Femur (tissue), 1 donor: ENCODE measurements at regions not wholly inside any gene's neighbourhood (a gene's known extent, or its start where the extent isn't known, plus 50 kb on each side); places are given as distances from the start of the nearest gene placed in this dataset.
"Not testable (repeated sequence)": the region's sequence is repeated elsewhere in the genome, so short reads cannot be mapped to it uniquely, and the experiment has no call there.

Source experiments
- DNase-seq: peaks from one replicate; pipeline ENCODE4 v3.0.0-alpha.2; 2017

DNA sequence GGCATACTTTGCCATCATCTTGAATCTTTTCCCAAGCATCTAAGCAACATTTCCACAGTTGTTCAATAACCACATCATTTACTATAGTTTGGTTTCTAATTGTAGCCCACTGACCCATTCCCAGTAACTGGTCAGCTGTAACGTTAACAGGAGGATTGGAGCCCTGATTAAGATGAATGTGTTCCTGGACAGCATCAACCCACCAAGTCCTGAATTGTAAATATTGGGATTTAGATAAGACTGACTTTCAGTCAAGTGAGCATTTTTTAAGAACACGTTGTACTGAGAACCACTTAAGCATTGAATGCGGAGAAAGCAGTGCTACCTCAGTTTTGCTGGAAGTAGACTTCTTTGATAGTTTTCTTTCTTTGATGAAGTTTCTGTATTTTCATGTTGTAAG, 53.3 kb upstream of the ARL4D start:
- not testable (repeated sequence) for DNase-seq

DNA sequence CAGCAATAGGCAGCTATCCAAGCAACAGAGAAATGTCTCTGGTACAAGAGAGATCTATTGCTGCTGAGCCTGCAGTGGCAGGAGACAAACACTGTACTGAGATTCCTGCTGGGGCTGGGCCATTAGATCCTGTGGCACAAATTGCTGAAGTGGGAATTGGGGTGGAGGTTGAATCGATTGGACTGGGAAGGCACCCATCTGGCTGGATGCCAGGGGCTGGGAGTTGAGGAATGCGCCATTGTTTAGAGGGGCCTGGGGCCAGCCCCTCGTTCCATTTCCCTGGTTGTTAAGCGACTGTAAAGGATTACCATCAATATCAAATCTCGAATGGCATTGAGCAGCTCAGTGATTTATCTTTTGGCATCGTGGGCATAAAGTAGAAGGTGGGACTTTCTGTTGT, 54.1 kb upstream of the ARL4D start:
- DNase-seq = no peak

DNA sequence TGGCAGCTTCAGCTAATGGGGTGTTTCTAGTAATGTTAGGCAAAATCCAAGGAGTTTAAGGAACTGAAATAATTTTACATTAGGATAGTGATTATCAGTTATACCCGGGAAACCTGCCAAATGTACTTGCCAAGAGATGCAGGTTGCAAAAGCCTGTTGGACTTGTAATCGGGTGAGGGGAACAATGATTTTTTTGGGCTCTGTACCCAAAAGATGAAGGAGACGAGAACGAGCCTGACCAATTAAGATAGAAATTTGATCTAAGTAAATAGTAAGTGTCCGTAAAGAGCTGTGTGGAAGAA, 56.3 kb upstream of the ARL4D start:
- DNase-seq = no peak

DNA sequence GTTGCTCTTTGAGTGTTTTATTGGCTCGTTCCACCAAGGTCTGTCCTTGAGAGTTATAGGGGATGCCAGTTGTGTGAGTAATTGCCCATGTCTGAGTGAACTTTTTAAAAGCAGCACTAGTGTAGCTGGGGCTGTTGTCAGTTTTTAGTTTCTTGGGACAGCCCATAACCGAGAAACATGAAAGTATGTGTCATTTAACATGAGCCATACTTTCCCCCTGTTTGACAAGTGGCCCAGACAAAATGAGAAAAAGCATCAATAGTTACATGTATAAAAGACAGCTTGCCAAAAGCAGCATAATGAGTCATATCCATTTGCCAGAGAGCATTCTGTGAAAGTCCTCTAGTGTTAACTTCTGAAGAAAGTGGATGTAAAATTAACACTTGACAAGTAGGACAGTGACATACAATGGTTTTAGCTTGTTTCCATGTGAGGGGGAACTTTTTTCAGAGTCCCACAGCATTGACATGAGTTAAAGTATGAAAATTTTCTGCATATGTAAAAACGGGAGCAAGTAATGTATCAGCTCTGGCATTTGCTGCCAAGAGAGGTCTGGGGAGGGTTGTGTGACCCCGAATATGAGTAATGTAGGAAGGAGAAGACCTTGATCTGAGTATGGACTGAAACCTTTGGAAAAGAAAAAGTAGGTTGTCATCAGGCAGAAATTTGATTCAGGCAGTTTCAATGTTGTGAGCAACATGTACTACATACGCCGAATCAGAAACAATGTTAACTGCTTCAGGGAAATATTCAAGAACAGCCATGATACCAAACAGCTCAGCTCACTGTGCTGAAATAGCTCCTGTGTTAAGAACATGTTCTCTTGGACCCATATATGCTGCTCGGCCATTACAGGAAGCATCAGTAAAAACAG, 56.8 kb upstream of the ARL4D start:
- no peak for DNase-seq

GRCh38 chr17:43338886-43339516, 59.8 kb upstream of the ARL4D start:
- DNase-seq = peak; percentile 75

GRCh38 chr17:43337684-43338428, 60.9 kb upstream of the ARL4D start:
- no peak for DNase-seq

DNA sequence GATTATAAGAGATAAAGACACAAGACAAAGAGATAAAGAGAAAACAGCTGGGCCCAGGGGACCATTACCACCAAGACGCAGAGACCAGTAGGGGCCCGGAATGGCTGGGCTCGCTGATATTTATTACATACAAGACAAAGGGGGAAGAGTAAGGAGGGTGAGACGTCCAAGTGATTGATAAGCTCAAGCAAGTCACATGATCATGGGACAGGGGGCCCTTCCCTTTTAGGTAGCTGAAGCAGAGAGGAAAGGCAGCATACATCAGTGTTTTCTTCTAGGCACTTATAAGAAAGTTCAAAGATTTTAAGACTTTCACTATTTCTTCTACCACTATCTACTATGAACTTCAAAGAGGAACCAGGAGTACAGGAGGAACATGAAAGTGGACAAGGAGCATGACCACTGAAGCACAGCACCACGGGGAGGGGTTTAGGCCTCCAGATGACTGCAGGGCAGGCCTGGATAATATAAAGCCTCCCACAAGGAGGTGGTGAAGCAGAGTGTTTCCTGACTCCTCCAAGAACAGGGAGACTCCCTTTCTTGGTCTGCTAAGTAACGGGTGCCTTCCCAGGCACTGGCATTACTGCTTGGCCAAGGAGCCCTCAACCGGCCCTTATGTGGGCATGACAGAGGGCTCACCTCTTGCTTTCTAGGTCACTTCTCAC, 63.9 kb upstream of the ARL4D start:
- no peak for DNase-seq

- no peak for DNase-seq
These were observed 65.3 kb upstream of the ARL4D start for GRCh38 chr17:43333433-43333943.

GRCh38 chr17:43332230-43332629, 66.6 kb upstream of the ARL4D start:
- DNase-seq = no peak

DNA sequence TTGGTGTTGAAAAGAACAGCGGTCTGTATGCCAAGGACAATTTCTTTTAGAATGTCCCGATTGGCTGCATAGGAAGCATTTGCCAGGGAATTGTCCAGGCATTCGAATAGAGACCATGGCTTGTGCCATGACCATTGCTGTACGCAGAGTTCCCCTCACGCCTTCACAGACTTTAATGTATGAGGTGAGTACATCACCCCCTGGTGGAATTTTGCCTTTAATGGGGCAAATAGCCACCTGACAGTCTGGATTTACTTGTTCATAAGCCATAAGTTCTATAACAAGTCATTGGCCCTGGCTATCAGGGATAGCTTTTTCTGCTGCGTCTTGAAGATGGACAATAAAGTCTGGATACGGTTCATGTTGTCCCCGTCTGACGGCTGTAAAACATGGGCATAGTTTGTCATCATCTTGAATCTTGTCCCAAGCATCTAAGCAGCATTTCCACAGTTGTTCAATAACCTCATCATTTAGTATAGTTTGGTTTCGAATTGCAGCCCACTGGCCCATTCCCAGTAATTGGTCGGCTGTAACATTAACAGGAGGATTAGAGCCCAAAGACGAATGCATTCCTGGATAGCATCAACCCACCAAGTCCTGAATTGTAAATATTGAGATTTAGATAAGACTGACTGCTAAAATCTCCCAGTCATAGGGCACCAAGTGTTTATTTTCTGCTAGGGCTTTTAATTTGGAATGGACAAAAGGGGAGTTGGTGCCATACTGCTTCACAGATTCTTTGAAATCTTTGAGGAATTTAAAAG, 67.7 kb upstream of the ARL4D start:
- no peak for DNase-seq

DNA sequence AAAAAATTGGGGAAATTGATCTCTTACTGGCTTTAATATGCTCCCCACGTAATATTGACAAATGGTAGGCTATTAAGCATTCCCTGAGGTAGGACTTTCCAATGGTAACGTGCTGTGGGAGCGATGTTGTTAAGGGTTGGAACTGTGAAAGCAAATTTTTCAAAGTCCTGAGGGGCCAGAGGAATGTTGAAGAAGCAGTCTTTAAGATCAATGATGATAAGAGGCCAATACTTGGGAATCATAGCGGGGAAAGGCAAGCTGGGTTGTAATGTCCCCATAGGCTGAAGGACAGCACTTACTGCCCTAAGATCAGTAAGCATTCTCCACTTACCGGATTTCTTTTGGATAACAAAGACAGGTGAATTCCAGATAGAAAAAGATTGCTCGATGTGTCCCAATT, 69.6 kb upstream of the ARL4D start:
- no peak for DNase-seq

- no peak for DNase-seq
These were observed 70.1 kb upstream of the ARL4D start for GRCh38 chr17:43328650-43329049.

- no peak for DNase-seq
These were observed 70.9 kb upstream of the ARL4D start for GRCh38 chr17:43327834-43328420.

DNA sequence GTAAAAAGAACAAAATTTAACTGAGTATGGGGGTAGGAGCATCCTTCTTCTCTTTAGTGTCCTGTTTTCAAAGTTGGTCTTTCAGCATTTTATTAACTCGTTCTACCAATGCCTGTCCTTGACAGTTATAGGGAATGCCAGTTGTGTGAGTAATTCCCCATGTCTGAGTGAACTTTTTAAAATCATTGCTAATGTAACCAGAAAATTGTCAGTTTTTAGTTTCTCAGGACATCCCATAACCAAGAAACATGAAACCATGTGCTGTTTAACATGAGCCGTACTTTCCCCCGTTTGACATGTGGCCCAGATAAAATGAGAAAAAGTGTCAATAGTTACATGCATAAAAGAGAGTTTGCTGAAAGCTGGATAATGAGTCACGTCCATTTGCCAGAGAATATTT, 71.4 kb upstream of the ARL4D start:
- no peak for DNase-seq

DNA sequence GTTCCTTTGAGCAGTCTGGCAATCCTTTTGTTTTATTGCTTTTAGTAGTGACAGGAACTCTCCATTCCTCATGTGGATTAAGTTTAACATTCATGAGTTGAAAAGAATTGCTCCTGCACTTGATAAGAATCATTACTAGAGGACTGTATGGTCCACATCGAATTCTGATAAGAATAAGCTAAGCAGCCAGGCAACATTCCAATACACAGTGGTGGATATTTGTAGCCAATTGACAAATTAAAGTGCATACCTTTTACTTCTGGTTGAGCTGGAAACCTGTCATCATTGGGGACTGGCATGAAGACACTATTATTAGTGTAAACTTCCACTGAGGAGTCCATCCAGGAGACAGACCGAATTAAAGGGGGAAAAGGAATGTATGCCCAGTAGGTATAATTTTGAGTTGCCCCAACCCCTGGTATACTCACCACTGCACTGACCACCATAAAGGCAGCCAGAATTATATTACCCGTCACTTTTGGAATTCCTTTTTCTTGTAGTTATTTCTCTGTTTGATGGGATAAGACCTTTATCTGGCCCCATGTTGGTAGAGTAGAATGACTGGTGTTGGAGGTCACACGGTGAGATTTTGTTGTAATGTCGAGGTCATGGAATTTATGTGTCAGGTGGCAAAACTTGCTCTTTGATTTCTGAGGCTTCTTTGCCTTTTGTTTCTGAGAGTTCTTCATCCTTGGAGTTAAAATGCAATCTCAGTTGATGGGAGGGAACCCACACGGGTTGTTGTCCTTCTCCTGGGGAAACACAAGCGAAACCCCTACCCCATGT, 72.1 kb upstream of the ARL4D start:
- no peak for DNase-seq

GRCh38 chr17:43324205-43324893, 74.4 kb upstream of the ARL4D start:
- DNase-seq = no peak

DNA sequence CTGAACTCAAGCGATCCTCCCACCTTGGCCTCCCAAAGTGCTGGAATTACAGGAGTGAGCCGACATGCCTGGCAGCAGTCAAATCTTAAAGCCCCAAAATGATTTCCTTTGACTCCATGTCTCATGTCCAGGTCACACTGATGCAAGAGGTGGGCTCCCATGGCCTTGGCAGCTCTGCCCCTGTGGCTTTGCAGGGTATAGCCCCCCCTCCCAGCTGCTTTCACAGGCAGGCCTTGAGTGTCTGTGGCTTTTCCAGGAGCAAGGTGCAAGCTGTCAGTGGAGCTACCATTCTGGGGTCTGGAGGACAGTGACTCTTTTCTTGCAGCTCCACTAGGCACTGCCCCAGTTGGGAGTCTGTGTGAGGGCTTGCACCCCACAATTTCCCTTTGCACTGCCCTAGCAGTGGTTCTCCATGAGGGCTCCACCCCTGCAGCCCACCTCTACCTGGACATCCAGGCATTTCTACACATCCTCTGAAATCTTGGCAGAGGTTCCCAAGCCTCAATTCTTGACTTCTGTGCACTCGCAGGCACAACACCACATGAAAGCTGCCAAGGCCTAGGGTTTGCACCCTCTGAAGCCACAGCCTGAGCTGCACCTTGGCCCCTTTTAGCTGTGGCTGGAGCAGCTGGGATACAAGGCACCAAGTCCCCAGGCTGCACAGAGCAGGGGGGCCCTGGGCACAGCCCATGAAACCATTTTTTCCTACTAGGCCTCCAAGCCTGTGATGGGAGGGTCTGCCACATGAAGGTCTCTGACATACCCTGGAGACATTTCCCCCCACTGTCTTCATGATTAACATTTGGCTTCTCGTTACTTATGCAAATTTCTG, 79.3 kb upstream of the ARL4D start:
- DNase-seq = no peak

- peak; percentile 48 for DNase-seq
These were observed 82.2 kb upstream of the ARL4D start for GRCh38 chr17:43316522-43317142.
